ENCODE measurements at regions not wholly inside any gene's neighbourhood (a gene's known extent, or its start where the extent isn't known, plus 50 kb on each side); places are given as distances from the start of the nearest gene placed in this dataset.

DNA sequence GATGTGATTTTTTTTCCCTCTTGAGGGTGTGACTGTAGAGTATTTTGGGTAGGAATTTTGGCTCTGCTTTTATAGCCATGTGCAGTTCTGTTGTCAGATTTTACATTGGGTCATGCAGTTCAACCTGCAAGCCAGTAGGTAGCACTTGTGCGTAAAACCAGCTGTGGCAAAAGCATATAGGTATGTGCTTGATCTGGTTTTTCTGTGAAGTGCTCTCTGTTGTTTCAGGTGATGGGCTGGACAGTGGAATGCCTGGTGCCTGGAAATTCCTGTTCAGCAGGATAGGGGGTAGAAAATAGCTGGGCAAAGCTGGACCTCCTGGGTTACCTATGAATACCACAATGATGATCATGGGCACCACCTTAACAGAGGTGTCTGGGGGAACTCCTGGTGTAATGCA is 584.2 kb upstream of the PCDH10 start:
- no peak for TF ChIP-seq POLR2A (IDR thresholded peaks at IDR 0.05)
- TF ChIP-seq, protein P1, sequence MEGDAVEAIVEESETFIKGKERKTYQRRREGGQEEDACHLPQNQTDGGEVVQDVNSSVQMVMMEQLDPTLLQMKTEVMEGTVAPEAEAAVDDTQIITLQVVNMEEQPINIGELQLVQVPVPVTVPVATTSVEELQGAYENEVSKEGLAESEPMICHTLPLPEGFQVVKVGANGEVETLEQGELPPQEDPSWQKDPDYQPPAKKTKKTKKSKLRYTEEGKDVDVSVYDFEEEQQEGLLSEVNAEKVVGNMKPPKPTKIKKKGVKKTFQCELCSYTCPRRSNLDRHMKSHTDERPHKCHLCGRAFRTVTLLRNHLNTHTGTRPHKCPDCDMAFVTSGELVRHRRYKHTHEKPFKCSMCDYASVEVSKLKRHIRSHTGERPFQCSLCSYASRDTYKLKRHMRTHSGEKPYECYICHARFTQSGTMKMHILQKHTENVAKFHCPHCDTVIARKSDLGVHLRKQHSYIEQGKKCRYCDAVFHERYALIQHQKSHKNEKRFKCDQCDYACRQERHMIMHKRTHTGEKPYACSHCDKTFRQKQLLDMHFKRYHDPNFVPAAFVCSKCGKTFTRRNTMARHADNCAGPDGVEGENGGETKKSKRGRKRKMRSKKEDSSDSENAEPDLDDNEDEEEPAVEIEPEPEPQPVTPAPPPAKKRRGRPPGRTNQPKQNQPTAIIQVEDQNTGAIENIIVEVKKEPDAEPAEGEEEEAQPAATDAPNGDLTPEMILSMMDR (IDR thresholded peaks at IDR 0.05) = no peak

Data from sigmoid colon (tissue), 3 donors.